ENCODE measurements at regions not wholly inside any gene's neighbourhood (a gene's known extent, or its start where the extent isn't known, plus 50 kb on each side); places are given as distances from the start of the nearest gene placed in this dataset.
"Not testable (repeated sequence)": the region's sequence is repeated elsewhere in the genome, so short reads cannot be mapped to it uniquely, and the experiment has no call there.

- DNase-seq, result no peak
- H3K4me3 ChIP-seq, result no peak overlapping the region
- no peak for ATAC-seq
- TF ChIP-seq CTCF (IDR thresholded peaks at IDR 0.05), result no peak
- no peaks in the 10 kb centered on the region for H3K9me3 ChIP-seq
- no peaks in the 10 kb centered on the region for H3K4me1 ChIP-seq (ENCODE audit: low read depth)
- H3K36me3 ChIP-seq (ENCODE audit: low read depth), result no peaks in the 10 kb centered on the region
- intact Hi-C loops (cut with DNase I, micrococcal nuclease), result no loop called here
Observed at GRCh38 chrX:42832764-42833549, 55.0 kb upstream of the PPP1R2C start.

- DNase-seq, ATAC-seq: not testable (repeated sequence)
Observed at GRCh38 chrX:42833550-42833940, 55.6 kb upstream of the PPP1R2C start.

DNA sequence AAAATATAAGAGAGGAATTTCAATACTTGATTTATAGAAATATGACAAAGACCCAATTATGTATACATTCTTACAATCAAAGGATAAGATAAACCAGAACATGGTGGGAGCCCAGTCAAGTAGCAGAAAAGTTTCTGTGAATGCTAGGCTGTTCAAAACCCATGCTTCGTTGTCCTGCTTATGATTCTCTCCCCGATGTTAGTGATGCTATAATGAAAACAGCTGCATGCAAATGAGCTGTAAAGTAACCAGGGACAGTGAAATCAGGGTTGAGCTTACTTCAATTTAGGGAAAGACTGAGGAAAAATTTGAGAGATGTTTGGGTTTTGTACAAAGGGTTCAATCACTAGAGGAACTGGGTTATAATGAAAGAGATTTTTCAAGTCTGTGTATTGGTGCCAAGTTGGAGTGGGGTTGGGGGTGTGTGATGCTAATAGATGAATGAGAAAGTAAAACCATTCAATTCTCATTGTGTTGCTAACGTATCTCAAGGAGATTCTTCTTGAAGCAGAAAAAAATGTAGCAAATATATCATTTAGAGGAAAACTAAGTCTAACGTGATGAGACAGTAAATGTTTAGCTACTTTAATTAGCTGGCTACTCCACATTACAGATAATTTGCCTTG lies 59.3 kb upstream of the PPP1R2C start:
- TF ChIP-seq CTCF (IDR thresholded peaks at IDR 0.05), result no peak
- no peaks in the 10 kb centered on the region for H3K4me1 ChIP-seq (ENCODE audit: low read depth)
- no peak for ATAC-seq
- no peaks in the 10 kb centered on the region for H3K9me3 ChIP-seq
- DNase-seq, result no peak
- no peak overlapping the region for H3K4me3 ChIP-seq
- intact Hi-C loops (cut with DNase I, micrococcal nuclease), result no loop called here
- H3K36me3 ChIP-seq (ENCODE audit: low read depth), result no peaks in the 10 kb centered on the region

More at GRCh38 chrX:42833550-42833940, 55.6 kb upstream of the PPP1R2C start:
- H3K4me3 ChIP-seq; H3K9me3 ChIP-seq; H3K4me1 ChIP-seq (ENCODE audit: low read depth); H3K36me3 ChIP-seq (ENCODE audit: low read depth); intact Hi-C loops (cut with DNase I, micrococcal nuclease): not testable (repeated sequence)

- intact Hi-C loops (cut with DNase I, micrococcal nuclease), result no loop called here
- Histone ChIP-seq H3K36me3 (ENCODE audit: low read depth) (no peaks in the 10 kb centered on the region), H3K4me1 (ENCODE audit: low read depth) (no peaks in the 10 kb centered on the region), H3K4me3 (no peak overlapping the region), H3K9me3 (no peaks in the 10 kb centered on the region)
- no peak for ATAC-seq
- TF ChIP-seq CTCF (IDR thresholded peaks at IDR 0.05), result no peak
- no peak for DNase-seq
Observed at GRCh38 chrX:42837747-42838146, 59.8 kb upstream of the PPP1R2C start.

DNA sequence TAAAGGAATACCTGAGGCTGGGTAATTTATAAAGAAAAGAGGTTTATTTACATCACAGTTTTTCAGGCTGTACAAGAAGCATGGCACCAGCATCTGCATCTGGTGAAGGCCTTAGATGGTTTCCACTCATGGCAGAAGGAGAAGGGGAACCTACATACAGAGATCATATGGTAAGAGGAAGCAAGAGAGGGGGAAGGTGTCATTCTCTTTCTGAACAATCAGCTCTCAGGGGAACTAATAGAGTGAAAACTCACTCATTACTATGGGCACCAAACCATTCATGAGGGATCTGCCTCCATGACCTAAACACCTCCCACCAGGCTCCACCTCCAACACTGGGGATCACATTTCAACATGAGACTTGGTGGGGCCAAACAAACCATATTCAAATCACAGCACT lies 61.7 kb upstream of the PPP1R2C start:
- intact Hi-C loops (cut with DNase I, micrococcal nuclease), result no loop called here
- TF ChIP-seq CTCF (IDR thresholded peaks at IDR 0.05), result no peak
- Histone ChIP-seq H3K4me3 (no peak overlapping the region), H3K36me3 (ENCODE audit: low read depth) (no peaks in the 10 kb centered on the region), H3K9me3 (no peaks in the 10 kb centered on the region), H3K4me1 (ENCODE audit: low read depth) (no peaks in the 10 kb centered on the region)
- ATAC-seq, result no peak
- no peak for DNase-seq

DNA sequence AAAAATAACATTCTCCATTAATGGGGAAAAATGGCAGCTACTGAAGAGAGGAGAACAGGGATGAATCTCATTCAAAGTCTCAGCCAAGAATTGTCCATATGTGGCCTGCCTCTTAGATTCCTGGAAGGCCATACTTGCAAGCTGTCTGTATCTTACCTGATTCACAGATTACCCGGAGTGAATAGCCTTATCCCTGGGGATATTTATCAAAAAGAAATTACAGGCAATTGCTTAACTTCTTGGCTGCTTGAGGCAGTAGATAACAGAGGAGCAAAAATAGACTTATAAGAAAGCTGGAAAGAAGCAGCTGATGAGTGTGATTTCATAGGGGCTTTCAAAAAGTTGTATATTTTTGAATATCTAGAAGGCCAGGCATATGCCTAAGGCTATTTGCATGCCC lies 68.8 kb upstream of the PPP1R2C start:
- H3K36me3 ChIP-seq (ENCODE audit: low read depth), result no peaks in the 10 kb centered on the region
- DNase-seq (no peak), ATAC-seq (no peak)
- H3K4me3 ChIP-seq, result no peak overlapping the region
- intact Hi-C loops (cut with DNase I, micrococcal nuclease), result no loop called here
- no peaks in the 10 kb centered on the region for H3K4me1 ChIP-seq (ENCODE audit: low read depth)
- no peak for TF ChIP-seq CTCF (IDR thresholded peaks at IDR 0.05)
- H3K9me3 ChIP-seq, result no peaks in the 10 kb centered on the region

Measured in mucosa of descending colon (tissue), 3 donors.